SJSA1 (cell line): ENCODE measurements at regions not wholly inside any gene's neighbourhood (a gene's known extent, or its start where the extent isn't known, plus 50 kb on each side); places are given as distances from the start of the nearest gene placed in this dataset.

ENCODE experiments used
- DNase-seq, 2 experiments: peaks; one replicate each; pipeline ENCODE4 v3.0.0-alpha.2; 2015 to 2020; ENCODE audit warnings: low spot score in 2 of 2, low read depth in 1 of 2
- H3K27ac ChIP-seq: fragments of 250-450 bp; sonication (Bioruptor Pico); 2 replicates; pipeline ENCODE4 v1.5.1; 2020; ENCODE audit warnings: mild to moderate bottlenecking, moderate library complexity
- H3K27me3 ChIP-seq: fragments of 250-450 bp; sonication (Bioruptor Pico); replicated peaks from 2 replicates; pipeline ENCODE4 v1.5.1; 2020; ENCODE audit warnings: mild to moderate bottlenecking, moderate library complexity
- H3K36me3 ChIP-seq: fragments of 250-450 bp; sonication (Bioruptor Pico); 2 replicates; pipeline ENCODE4 v1.5.1; 2020; ENCODE audit warnings: mild to moderate bottlenecking
- H3K4me1 ChIP-seq: fragments of 250-450 bp; sonication (Bioruptor Pico); replicated peaks from 2 replicates; pipeline ENCODE4 v1.6.1; 2021; ENCODE audit warnings: mild to moderate bottlenecking
- H3K4me3 ChIP-seq: fragments of 250-450 bp; sonication (Bioruptor Pico); 2 replicates; pipeline ENCODE4 v1.5.1; 2020; ENCODE audit warnings: mild to moderate bottlenecking
- H3K9me3 ChIP-seq: fragments of 250-450 bp; sonication (Bioruptor Pico); replicated peaks from 2 replicates; pipeline ENCODE4 v1.5.1; 2020; ENCODE audit warnings: mild to moderate bottlenecking

DNA sequence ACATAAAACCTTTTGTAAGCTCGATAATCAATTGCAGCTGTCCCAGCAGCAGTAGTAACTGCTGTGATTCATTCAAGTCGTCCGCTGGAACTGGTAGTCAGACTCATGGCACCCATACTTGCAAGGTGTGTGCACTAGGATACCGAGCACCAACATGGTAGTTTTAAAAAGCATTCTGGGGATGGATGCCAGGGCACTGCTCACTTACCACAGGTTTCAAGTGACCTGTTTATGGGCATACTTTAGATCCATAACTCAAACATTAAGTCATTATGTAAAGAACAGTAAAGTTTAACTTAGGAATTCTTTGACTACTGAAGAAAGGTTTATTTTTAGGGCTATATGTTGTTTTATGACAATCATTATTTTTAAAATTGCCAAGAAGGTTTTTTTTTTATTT, 2277.6 kb downstream of the MAT2B start:
- Histone ChIP-seq H3K4me1 (no peaks in the 10 kb centered on the region), H3K27ac (no peak overlapping the region), H3K9me3 (peaks cover 3% of the 10 kb centered on the region; the same call in 1 of the 2 replicates), H3K4me3 (no peak overlapping the region), H3K27me3 (no peaks in the 10 kb centered on the region), H3K36me3 (no peaks in the 10 kb centered on the region)
- DNase-seq = no peak

DNA sequence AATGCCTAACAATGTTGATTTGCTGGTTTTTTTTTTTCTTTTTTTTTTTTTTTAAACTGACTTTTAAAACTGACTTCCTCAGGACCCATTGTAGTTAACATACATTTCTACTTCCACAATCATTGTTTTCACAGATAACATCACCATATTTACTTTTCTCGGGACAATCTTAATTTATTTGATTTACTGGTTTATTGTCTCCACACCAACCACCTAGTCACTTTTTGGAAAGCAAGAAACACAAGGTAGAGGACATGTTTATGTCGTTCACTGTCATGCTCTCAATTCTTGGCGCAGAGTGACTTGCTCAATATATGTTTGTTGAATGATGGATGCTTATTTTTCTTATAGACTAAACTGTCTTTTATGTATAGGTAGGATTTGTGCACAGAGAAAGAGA, 2280.7 kb downstream of the MAT2B start:
- no peak for DNase-seq
- Histone ChIP-seq H3K4me1 (no peaks in the 10 kb centered on the region), H3K27ac (no peak overlapping the region), H3K27me3 (no peaks in the 10 kb centered on the region), H3K4me3 (no peak overlapping the region), H3K9me3 (peaks cover 3% of the 10 kb centered on the region; the same call in 1 of the 2 replicates), H3K36me3 (no peaks in the 10 kb centered on the region)

DNA sequence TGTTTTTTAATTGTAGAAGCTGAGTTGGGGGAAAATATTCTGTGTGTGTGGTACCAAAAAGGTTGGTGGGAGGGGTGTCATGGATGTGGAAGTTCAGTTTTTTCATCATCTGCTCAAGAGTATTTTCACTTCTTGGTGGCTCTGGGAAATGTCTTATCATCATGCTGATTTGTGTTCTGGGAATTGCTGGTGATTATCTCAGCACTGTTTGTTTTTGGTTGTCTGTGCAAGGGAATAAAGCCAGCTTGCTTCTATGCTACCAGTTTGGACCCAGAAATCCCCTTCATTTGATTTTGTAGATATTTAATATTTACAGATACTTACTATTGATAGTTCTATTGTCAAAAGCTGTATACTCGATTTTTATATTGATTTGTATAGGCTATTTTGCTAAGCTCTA, 2289.7 kb downstream of the MAT2B start:
- H3K27ac ChIP-seq = no peak overlapping the region
- DNase-seq = no peak
- H3K4me1 ChIP-seq = no peaks in the 10 kb centered on the region
- H3K27me3 ChIP-seq = no peaks in the 10 kb centered on the region
- no peak overlapping the region for H3K4me3 ChIP-seq
- H3K9me3 ChIP-seq = 0 out of 2 replicates have a peak, but pooled peaks cover 4% of the 10 kb centered on the region
- H3K36me3 ChIP-seq = no peaks in the 10 kb centered on the region

DNA sequence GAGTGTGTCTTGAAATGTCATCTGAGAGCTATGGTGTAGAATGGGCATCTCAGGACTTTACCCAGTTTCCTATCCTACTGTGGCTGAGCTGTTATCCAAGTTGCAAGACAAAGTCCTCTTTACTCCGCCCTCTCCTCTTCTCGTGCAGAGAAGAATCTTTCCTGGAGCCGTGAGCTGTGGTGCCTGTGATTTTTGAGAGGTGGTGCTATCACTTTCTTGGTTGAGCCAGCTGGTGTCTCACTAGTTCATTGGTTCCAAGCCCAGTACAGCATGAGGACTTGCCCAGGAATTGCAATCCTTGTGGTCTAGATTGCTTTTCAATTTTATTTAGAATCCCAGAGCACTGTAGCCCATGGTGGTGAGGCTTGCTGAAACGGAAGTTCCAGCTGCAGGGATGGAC, 2300.3 kb downstream of the MAT2B start:
- Histone ChIP-seq H3K27ac (no peak overlapping the region), H3K4me3 (no peak overlapping the region), H3K4me1 (no peaks in the 10 kb centered on the region), H3K9me3 (no peaks in the 10 kb centered on the region; the same call in none of the 2 replicates), H3K27me3 (no peaks in the 10 kb centered on the region), H3K36me3 (no peaks in the 10 kb centered on the region)
- no peak for DNase-seq

DNA sequence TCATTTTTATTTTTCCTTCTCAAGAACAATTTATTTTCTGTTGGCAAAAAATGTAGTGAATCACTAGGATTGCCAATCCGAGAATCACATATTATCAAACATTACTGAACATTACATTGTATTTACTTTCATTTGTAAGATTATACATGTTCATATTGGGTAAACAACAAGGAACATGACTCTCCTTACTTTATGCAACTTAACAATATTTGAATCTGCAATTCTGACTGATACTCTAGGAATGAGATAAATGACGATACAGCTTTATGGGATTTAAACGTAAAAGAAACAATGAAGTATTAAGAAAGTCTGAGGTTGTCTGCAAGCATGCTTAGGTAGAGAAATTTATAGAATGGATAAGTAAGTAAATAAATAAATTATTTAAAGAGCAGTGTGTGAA, 2302.9 kb downstream of the MAT2B start:
- no peaks in the 10 kb centered on the region for H3K4me1 ChIP-seq
- no peak for DNase-seq
- no peaks in the 10 kb centered on the region for H3K36me3 ChIP-seq
- no peak overlapping the region for H3K27ac ChIP-seq
- H3K27me3 ChIP-seq = no peaks in the 10 kb centered on the region
- no peak overlapping the region for H3K4me3 ChIP-seq
- H3K9me3 ChIP-seq = peaks cover 5% of the 10 kb centered on the region; the same call in 1 of the 2 replicates

DNA sequence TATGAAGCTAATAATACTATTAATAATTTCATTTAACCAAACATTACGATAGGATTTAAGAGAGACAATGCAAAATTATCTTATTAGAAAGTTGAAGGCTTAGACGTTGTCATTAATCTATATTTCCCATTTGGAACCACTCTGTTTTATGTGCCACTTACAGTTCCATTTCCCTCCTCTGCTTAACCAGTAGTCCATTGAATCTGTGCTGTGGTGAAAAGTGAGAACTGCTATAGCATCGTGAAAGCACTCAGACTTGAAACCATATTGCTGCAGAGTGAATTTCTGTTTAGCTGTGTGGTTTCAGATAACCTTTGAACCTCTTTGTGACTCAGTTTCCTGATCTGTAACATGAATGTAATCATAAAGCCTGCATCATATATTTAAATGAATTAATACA, 2304.5 kb downstream of the MAT2B start:
- Histone ChIP-seq H3K4me3 (no peak overlapping the region), H3K4me1 (no peaks in the 10 kb centered on the region), H3K27me3 (no peaks in the 10 kb centered on the region), H3K9me3 (peaks cover 5% of the 10 kb centered on the region; the same call in 1 of the 2 replicates), H3K27ac (no peak overlapping the region), H3K36me3 (no peaks in the 10 kb centered on the region)
- DNase-seq = no peak

DNA sequence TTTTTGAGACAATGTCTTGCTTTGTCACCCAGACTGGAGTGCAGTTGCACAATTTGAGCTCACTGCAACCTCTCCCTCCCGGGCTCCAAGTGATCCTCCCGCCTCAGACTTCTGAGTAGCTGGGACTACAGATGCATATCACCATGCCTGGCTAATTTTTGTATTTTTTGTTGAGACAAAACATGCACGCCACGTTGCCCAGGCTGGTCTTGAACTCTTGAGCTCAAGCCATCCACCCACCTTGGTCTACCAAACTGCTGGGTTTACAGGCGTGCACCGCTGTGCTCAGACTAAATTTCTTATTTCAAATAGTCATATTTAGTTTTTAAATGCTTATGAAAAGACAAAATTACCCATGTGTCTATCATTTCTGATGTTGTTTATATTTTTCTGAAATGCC, 2324.1 kb downstream of the MAT2B start:
- H3K9me3 ChIP-seq = peaks cover 3% of the 10 kb centered on the region
- H3K27ac ChIP-seq = no peak overlapping the region
- no peaks in the 10 kb centered on the region for H3K36me3 ChIP-seq
- H3K4me1 ChIP-seq = no peaks in the 10 kb centered on the region
- no peaks in the 10 kb centered on the region for H3K27me3 ChIP-seq
- DNase-seq = no peak
- no peak overlapping the region for H3K4me3 ChIP-seq

DNA sequence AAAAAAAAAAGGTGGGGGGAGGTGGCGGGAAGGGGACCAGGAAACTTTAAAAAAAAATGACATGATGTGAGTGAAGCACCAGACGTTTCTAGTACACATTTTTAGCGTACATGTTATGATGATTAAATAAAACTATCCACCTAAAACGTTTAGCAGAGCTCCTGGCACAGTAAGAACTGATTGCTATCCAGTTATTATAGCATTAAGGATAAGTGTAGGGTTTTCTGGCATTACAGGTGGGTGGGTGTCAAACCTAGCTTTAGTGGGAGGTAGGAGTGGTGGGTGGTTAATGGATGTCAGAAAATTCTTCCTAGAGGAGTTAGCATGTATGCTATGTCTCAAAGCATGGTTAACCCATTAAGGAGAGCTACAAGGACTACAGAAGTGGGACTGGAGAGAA, 2329.5 kb downstream of the MAT2B start:
- no peaks in the 10 kb centered on the region for H3K4me1 ChIP-seq
- H3K27me3 ChIP-seq = no peaks in the 10 kb centered on the region
- no peak overlapping the region for H3K4me3 ChIP-seq
- no peak overlapping the region for H3K27ac ChIP-seq
- DNase-seq = no peak
- H3K36me3 ChIP-seq = no peaks in the 10 kb centered on the region
- peaks cover 3% of the 10 kb centered on the region; the same call in 1 of the 2 replicates for H3K9me3 ChIP-seq

DNA sequence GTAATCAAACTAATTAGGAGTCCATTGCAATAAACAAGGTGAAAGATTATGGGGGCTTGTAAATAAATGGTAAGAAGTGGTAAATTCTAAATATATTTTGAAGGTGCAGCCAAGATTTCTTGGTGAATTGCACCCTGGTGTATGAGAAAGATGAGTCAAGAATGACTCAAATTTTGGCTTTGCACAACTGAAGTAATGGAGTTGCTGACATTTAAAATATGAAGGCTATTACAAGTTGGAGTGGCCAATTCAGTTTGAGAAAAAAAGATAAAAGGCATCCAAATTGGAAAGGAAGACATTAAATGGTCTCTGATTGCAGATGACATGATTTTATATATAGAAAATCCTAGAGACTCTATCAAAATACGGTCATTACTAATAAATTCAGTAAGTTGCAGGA, 2330.6 kb downstream of the MAT2B start:
- Histone ChIP-seq H3K4me3 (no peak overlapping the region), H3K4me1 (no peaks in the 10 kb centered on the region), H3K27me3 (no peaks in the 10 kb centered on the region), H3K27ac (no peak overlapping the region), H3K9me3 (peaks cover 3% of the 10 kb centered on the region; the same call in 1 of the 2 replicates), H3K36me3 (no peaks in the 10 kb centered on the region)
- DNase-seq = no peak

DNA sequence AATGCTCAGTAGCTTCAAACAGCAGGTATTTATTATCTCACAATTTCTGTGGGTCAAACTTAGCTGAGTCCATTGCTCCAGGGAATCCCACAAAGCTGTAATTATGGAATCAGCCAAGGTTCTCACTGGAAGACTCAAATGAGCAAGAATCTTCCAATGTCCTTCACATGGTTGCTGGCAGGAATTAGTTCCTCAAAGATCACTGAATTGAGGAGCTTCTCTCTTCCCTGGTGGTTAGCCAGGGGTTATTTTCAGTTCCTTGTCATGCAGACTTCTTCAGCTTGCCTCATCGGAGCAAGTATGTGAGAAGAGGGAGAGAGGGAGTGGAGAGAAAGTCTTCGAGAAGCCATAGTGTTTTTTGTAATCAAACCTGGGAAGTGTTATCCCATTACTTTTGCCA, 2331.9 kb downstream of the MAT2B start:
- Histone ChIP-seq H3K36me3 (no peaks in the 10 kb centered on the region), H3K27ac (no peak overlapping the region), H3K4me1 (no peaks in the 10 kb centered on the region), H3K27me3 (no peaks in the 10 kb centered on the region), H3K9me3 (no peaks in the 10 kb centered on the region; the same call in 1 of the 2 replicates), H3K4me3 (no peak overlapping the region)
- no peak for DNase-seq

DNA sequence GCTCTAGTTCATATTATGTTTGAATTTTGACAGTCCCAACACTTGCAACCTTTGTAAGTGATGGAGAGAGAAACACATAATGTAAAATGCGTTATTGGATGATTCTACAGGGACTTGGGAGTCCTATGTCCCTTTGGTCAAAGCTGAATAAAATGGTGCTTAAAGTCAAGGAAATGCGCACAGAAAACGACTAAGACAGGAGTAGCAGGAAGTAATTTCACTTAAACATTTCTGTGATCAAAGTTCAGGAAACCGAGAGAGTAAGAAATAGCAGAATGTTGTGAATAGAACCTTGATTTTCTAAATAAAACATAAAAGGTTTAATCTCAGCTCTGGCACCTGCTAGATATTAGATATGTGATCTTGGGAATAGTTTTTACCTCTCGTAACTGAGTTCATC, 2339.2 kb downstream of the MAT2B start:
- DNase-seq = no peak
- Histone ChIP-seq H3K9me3 (peaks cover 9% of the 10 kb centered on the region), H3K27me3 (no peaks in the 10 kb centered on the region), H3K4me1 (no peaks in the 10 kb centered on the region), H3K27ac (no peak overlapping the region), H3K36me3 (no peaks in the 10 kb centered on the region), H3K4me3 (no peak overlapping the region)

DNA sequence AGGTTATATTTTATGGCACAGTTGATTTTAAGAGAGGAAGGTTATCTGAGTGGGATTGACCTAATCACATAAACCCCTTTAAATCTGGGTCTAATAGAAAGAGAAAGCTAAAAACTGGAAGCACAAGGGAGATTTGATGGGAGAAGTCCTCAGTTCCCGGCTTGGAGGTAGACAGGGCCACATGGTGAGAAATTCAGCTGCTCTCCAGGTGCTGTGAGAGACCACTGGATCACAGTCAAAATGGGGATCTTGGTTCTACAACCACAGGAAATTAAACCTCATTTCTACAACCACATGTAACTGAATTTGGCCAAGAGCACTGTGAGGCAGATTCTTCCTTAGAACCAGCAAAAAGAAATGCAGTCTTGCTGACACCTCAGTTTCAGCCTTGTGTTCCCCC, 2352.7 kb downstream of the MAT2B start:
- Histone ChIP-seq H3K36me3 (no peaks in the 10 kb centered on the region), H3K9me3 (peaks cover 8% of the 10 kb centered on the region; the same call in 1 of the 2 replicates), H3K4me3 (no peak overlapping the region), H3K4me1 (no peaks in the 10 kb centered on the region), H3K27me3 (no peaks in the 10 kb centered on the region), H3K27ac (no peak overlapping the region)
- DNase-seq = no peak

DNA sequence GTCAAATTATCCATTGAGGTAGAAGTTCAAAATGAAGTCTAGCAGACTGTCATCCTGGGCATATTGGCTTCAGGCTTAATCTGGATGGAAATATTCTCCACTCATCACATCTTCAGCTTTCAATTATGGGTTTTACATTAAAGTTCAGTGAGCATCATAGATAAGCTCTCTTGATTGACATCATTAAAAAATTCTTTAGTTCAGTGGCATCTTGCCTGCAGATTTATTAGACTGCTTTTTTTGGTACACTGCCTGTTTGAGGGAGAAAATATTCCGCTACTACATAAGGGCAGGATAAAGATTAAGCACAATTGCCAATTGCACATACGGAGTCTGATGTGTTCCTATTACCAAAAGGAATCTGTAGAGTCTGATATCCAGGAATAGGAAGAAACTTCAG, 2353.8 kb downstream of the MAT2B start:
- Histone ChIP-seq H3K27me3 (no peaks in the 10 kb centered on the region), H3K27ac (no peak overlapping the region), H3K36me3 (no peaks in the 10 kb centered on the region), H3K4me1 (no peaks in the 10 kb centered on the region), H3K9me3 (peaks cover 6% of the 10 kb centered on the region; the same call in 1 of the 2 replicates), H3K4me3 (no peak overlapping the region)
- no peak for DNase-seq

DNA sequence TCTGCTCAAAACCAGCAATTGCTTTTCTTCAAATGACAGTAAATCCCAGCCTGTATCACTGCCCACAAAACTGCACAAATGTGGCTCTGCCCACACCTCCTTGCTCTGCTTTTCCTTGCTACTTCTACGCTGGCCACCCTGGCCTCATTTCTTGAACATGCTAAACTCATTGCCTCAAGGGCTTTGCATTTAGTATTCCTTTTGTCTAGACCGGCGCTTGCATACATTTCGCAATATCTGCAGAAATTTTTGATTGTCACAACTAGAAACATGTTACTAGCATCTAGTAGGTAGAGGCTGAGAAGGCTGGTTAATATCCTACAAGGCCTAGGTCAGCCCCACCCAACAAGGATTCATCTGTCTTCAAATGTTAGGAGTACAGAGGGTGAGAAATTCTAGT, 2357.8 kb downstream of the MAT2B start:
- Histone ChIP-seq H3K27me3 (no peaks in the 10 kb centered on the region), H3K27ac (no peak overlapping the region), H3K9me3 (peaks cover 4% of the 10 kb centered on the region; the same call in 1 of the 2 replicates), H3K4me1 (no peaks in the 10 kb centered on the region), H3K36me3 (no peaks in the 10 kb centered on the region), H3K4me3 (no peak overlapping the region)
- no peak for DNase-seq

DNA sequence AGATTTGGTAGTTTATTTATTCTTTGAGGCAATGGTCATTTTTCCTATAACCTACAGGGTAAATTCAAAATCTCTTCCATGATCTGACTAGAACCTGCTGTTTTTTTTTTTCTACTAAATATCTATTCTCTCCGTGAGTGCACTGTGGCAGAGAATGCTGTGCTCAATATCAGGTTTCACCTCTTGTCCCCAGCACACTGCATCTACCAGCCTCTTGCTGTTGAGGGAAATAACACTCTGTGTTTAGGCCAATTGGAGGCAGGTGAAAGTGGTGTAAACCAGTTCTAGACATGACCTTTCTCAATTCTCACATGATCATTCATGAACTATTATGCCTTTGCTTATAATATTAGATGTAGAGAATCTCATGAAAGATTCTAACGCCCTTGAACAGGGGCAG, 2365.9 kb downstream of the MAT2B start:
- Histone ChIP-seq H3K27me3 (no peaks in the 10 kb centered on the region), H3K4me1 (no peaks in the 10 kb centered on the region), H3K9me3 (peaks cover 6% of the 10 kb centered on the region; the same call in 1 of the 2 replicates), H3K27ac (no peak overlapping the region), H3K4me3 (no peak overlapping the region), H3K36me3 (no peaks in the 10 kb centered on the region)
- DNase-seq = no peak
